ENCODE measurements at regions not wholly inside any gene's neighbourhood (a gene's known extent, or its start where the extent isn't known, plus 50 kb on each side); places are given as distances from the start of the nearest gene placed in this dataset.

- TF ChIP-seq CTCF (conservative IDR thresholded peaks at IDR 0.05) (no peak), ZFX (IDR thresholded peaks at IDR 0.05) (no peak)
Measured at GRCh38 chr7:68205826-68206225, 1209.2 kb downstream of the TYW1 start.

Data from C4-2B (cell line).